HepG2 (cell line): ENCODE measurements at regions not wholly inside any gene's neighbourhood (a gene's known extent, or its start where the extent isn't known, plus 50 kb on each side); places are given as distances from the start of the nearest gene placed in this dataset.

Experiments
- ATAC-seq: fragments of 200-7000 bp; cut with Tn5 transposase; 3 replicates; pipeline ENCODE4 v1.9.1; 2020; ENCODE audit warnings: mild to moderate bottlenecking, moderate library complexity
- BruUV-seq: library from RNA; stranded (reverse); fragments of 400-500 nt; replicated peaks from 2 replicates; lab custom pipeline; 2021; lab: Mats Ljungman, UMichigan
- CTCF ChIA-PET: fragments of 300-600 bp; formaldehyde crosslinking; extraction: SDS; loops from one replicate; lab custom pipeline; 2021; ENCODE audit warnings: low total read pairs, inconsistent platforms, low intra/inter-chr PET ratio; lab: Yijun Ruan, JAX
- POLR2A ChIA-PET: fragments of 350-600 bp; sonication (Branson Sonifier 250); formaldehyde crosslinking; loops from one replicate; lab custom pipeline; 2020; ENCODE audit warnings: antibody characterized with exemption, inconsistent platforms; lab: Yijun Ruan, JAX
- DNase-seq: peaks from one replicate; pipeline ENCODE4 v3.0.0-alpha.2; 2015; ENCODE audit warnings: low spot score
- FAIRE-seq: peaks from 3 replicates; lab custom pipeline; 2011; peaks lifted over from hg19 to GRCh38; lab: Jason Lieb, UNC
- H2AFZ ChIP-seq: one replicate; pipeline ENCODE4 v1.6.1; 2011; ENCODE audit warnings: low read length, inconsistent platforms
- H3K27ac ChIP-seq: fragments of 300-600 bp; 3 replicates; pipeline ENCODE4 v1.8.0; 2011; ENCODE audit warnings: mixed run types, mild to moderate bottlenecking, mixed read lengths, low read length, inconsistent platforms; ENCODE audit not compliant: insufficient read depth; ENCODE audit errors: extremely low read length
- H3K27me3 ChIP-seq, 2 experiments: fragments of 200-600 bp in 1 of 2; 2 replicates in 1 of 2; 3 replicates in 1 of 2; pipeline versions ENCODE4 v1.6.0 to v1.8.0; 2011; ENCODE audit warnings: low read length in 2 of 2, mild to moderate bottlenecking in 2 of 2, moderate library complexity in 2 of 2, inconsistent platforms in 1 of 2; ENCODE audit not compliant: insufficient read depth in 2 of 2, control insufficient read depth in 1 of 2
- H3K36me3 ChIP-seq, 2 experiments: fragments of 200-600 bp in 1 of 2; replicated peaks in 1 of 2; 2 replicates in 1 of 2; 3 replicates in 1 of 2; pipeline versions ENCODE4 v1.5.1 to v1.8.0; 2011; ENCODE audit warnings: low read length in 2 of 2, inconsistent platforms in 1 of 2; ENCODE audit not compliant: insufficient read depth in 2 of 2, control insufficient read depth in 1 of 2
- H3K4me1 ChIP-seq: 2 replicates; pipeline ENCODE4 v1.5.1; 2012; ENCODE audit warnings: low read length, inconsistent platforms; ENCODE audit not compliant: insufficient read depth
- H3K4me2 ChIP-seq: 2 replicates; pipeline ENCODE4 v1.6.0; 2011; ENCODE audit warnings: low read depth, low read length, inconsistent platforms
- H3K4me3 ChIP-seq, 3 experiments: fragments of 200-600 bp in 1 of 3; sonication (generic), shearing (Covaris generic) in 1 of 3; replicated peaks in 1 of 3; 2 replicates each; pipeline ENCODE4 v1.5.1; 2011 to 2016; ENCODE audit warnings: low read length in 3 of 3, inconsistent platforms in 2 of 3, low read depth in 2 of 3, mild to moderate bottlenecking in 2 of 3, control low read depth in 1 of 3, mixed read lengths in 1 of 3; ENCODE audit not compliant: insufficient read depth in 1 of 3
- H3K79me2 ChIP-seq: one replicate; pipeline ENCODE4 v1.6.1; 2011; ENCODE audit warnings: low read length, inconsistent platforms; ENCODE audit not compliant: insufficient read depth
- H3K9ac ChIP-seq: 2 replicates; pipeline ENCODE4 v1.6.0; 2011; ENCODE audit warnings: mild to moderate bottlenecking, low read depth, low read length, inconsistent platforms; ENCODE audit not compliant: insufficient read depth
- H3K9me3 ChIP-seq: 2 replicates; pipeline ENCODE4 v1.5.1; 2012; ENCODE audit warnings: mild to moderate bottlenecking, low read length
- H4K20me1 ChIP-seq: 2 replicates; pipeline ENCODE4 v1.6.0; 2011; ENCODE audit warnings: inconsistent platforms, mild to moderate bottlenecking, low read length, moderate library complexity; ENCODE audit not compliant: insufficient read depth
- CHD2 ChIP-seq: IDR thresholded peaks from 2 replicates; pipeline ENCODE4 v1.6.1; 2011; ENCODE audit warnings: low read depth, low read length, improper control_type of control experiment
- HOXA3 ChIP-seq: sonication (generic); formaldehyde crosslinking; IDR thresholded peaks from 2 replicates; pipeline ENCODE4 v1.5.0; 2020; ENCODE audit warnings: missing genetic modification reagents
- NR2C2 ChIP-seq: sonication (generic); formaldehyde crosslinking; IDR thresholded peaks from 2 replicates; pipeline ENCODE4 v1.4.0; 2020; ENCODE audit warnings: missing genetic modification reagents, mild to moderate bottlenecking, moderate library complexity, borderline replicate concordance
- SAFB2 ChIP-seq: sonication (generic); formaldehyde crosslinking; IDR thresholded peaks from 2 replicates; pipeline ENCODE4 v1.5.1; 2020; ENCODE audit warnings: missing genetic modification reagents, low read depth, mild to moderate bottlenecking, borderline replicate concordance
- SNAPC2 ChIP-seq: sonication (generic); formaldehyde crosslinking; IDR thresholded peaks from 2 replicates; pipeline ENCODE4 v1.8.1; 2022; ENCODE audit warnings: mild to moderate bottlenecking, missing genetic modification reagents
- ZNF10 ChIP-seq: sonication (generic); formaldehyde crosslinking; IDR thresholded peaks from 2 replicates; pipeline ENCODE4 v1.4.0; 2020; ENCODE audit warnings: mild to moderate bottlenecking, low read depth, missing genetic modification reagents, borderline replicate concordance
- ZNF256 ChIP-seq: sonication (generic); formaldehyde crosslinking; conservative IDR thresholded peaks from 2 replicates; pipeline ENCODE4 v1.4.0; 2020; ENCODE audit warnings: missing genetic modification reagents
- ZNF337 ChIP-seq: sonication (generic); formaldehyde crosslinking; IDR thresholded peaks from 2 replicates; pipeline ENCODE4 v1.5.1; 2020; ENCODE audit warnings: missing genetic modification reagents, low read depth, mild to moderate bottlenecking, borderline replicate concordance
- ZNF430 ChIP-seq: sonication (generic); formaldehyde crosslinking; IDR thresholded peaks from 2 replicates; pipeline ENCODE4 v1.9.0; 2021; ENCODE audit warnings: mild to moderate bottlenecking, missing genetic modification reagents
- ZNF546 ChIP-seq: sonication (generic); formaldehyde crosslinking; conservative IDR thresholded peaks from 2 replicates; pipeline ENCODE4 v1.8.1; 2023; ENCODE audit warnings: mild to moderate bottlenecking, missing genetic modification reagents
- ZNF609 ChIP-seq: sonication (generic); formaldehyde crosslinking; IDR thresholded peaks from 2 replicates; pipeline ENCODE4 v1.4.0; 2020; ENCODE audit warnings: mild to moderate bottlenecking, missing genetic modification reagents, borderline replicate concordance
- ZNF616 ChIP-seq: sonication (generic); formaldehyde crosslinking; IDR thresholded peaks from 2 replicates; pipeline ENCODE4 v1.5.0; 2020; ENCODE audit warnings: low read depth, mild to moderate bottlenecking, missing genetic modification reagents
- ZNF709 ChIP-seq: sonication (generic); formaldehyde crosslinking; IDR thresholded peaks from 2 replicates; pipeline ENCODE4 v1.5.0; 2020; ENCODE audit warnings: mild to moderate bottlenecking, missing genetic modification reagents
- ZNF891 ChIP-seq: sonication (generic); formaldehyde crosslinking; IDR thresholded peaks from 2 replicates; pipeline ENCODE4 v1.5.0; 2020; ENCODE audit warnings: mild to moderate bottlenecking, missing genetic modification reagents
- WGBS: methylation state at CpG from one replicate; pipeline ENCODE4 v1.1.6; 2017; ENCODE audit warnings: low lambda C conversion rate; 5-methylcytosine and 5-hydroxymethylcytosine counted together
- in situ Hi-C: cut with HindIII; loops from 2 replicates; pipeline ENCODE4 v1.10.0; 2017; ENCODE audit warnings: low pct_unique_long_range_greater_than_20kb; ENCODE audit not compliant: extremely low pct_ligation_motif_present
- intact Hi-C: fragments of 100-400 bp; cut with micrococcal nuclease; formaldehyde crosslinking; loops from one replicate; pipeline ENCODE4 v1.10.0; 2022; ENCODE audit not compliant: unreplicated experiment
- TF ChIP-seq, protein P1 (sequence below): sonication (generic); formaldehyde crosslinking; IDR thresholded peaks from 2 replicates; pipeline ENCODE4 v1.5.0; 2020; ENCODE audit warnings: missing genetic modification reagents
- TF ChIP-seq, protein P2 (sequence below): sonication (generic); formaldehyde crosslinking; IDR thresholded peaks from 2 replicates; pipeline ENCODE4 v1.5.0; 2020; ENCODE audit warnings: mild to moderate bottlenecking, missing genetic modification reagents

- Histone ChIP-seq H3K4me3 (no peak overlapping the region), H3K36me3 (no peaks in the 10 kb centered on the region), H4K20me1 (no peaks in the 10 kb centered on the region), H3K9me3 (no peaks in the 10 kb centered on the region), H2AFZ (no peak overlapping the region), H3K27ac (no peak overlapping the region), H3K4me1 (no peaks in the 10 kb centered on the region), H3K9ac (no peak overlapping the region), H3K79me2 (no peaks in the 10 kb centered on the region), H3K4me2 (no peak overlapping the region), H3K27me3 (peaks cover 0 to 9% of the 10 kb centered on the region in 2 experiments; a peak in 2 of 5 replicates)
- ATAC-seq: no peak
- intact Hi-C loops: no loop called here
- BruUV-seq: no TSS peak
- TF ChIP-seq NR2C2 (no peak), ZNF616 (CRISPR knock-in tag) (no peak), ZNF709 (CRISPR knock-in tag) (no peak), ZNF256 (no peak), ZNF891 (CRISPR knock-in tag) (no peak), ZNF337 (no peak), SNAPC2 (no peak), ZNF430 (CRISPR knock-in tag) (no peak), ZNF609 (no peak), CHD2 (no peak), ZNF10 (CRISPR knock-in tag) (no peak), SAFB2 (no peak), ZNF546 (CRISPR knock-in tag) (no peak), HOXA3 (CRISPR knock-in tag) (no peak)
- TF ChIP-seq, protein P1, sequence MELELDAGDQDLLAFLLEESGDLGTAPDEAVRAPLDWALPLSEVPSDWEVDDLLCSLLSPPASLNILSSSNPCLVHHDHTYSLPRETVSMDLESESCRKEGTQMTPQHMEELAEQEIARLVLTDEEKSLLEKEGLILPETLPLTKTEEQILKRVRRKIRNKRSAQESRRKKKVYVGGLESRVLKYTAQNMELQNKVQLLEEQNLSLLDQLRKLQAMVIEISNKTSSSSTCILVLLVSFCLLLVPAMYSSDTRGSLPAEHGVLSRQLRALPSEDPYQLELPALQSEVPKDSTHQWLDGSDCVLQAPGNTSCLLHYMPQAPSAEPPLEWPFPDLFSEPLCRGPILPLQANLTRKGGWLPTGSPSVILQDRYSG (CRISPR knock-in tag): no peak
- TF ChIP-seq, protein P2, sequence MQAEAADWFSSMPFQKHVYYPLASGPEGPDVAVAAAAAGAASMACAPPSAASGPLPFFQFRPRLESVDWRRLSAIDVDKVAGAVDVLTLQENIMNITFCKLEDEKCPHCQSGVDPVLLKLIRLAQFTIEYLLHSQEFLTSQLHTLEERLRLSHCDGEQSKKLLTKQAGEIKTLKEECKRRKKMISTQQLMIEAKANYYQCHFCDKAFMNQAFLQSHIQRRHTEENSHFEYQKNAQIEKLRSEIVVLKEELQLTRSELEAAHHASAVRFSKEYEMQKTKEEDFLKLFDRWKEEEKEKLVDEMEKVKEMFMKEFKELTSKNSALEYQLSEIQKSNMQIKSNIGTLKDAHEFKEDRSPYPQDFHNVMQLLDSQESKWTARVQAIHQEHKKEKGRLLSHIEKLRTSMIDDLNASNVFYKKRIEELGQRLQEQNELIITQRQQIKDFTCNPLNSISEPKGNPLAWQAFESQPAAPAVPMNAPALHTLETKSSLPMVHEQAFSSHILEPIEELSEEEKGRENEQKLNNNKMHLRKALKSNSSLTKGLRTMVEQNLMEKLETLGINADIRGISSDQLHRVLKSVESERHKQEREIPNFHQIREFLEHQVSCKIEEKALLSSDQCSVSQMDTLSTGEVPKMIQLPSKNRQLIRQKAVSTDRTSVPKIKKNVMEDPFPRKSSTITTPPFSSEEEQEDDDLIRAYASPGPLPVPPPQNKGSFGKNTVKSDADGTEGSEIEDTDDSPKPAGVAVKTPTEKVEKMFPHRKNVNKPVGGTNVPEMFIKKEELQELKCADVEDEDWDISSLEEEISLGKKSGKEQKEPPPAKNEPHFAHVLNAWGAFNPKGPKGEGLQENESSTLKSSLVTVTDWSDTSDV (CRISPR knock-in tag): no peak
- FAIRE-seq: no peak
- ChIA-PET CTCF (no interaction called here), POLR2A (no interaction called here)
- DNase-seq: no peak
- WGBS: 14% methylated on average over 5 of the region's 5 CpGs
- in situ Hi-C loops: no loop called here
Measured at GRCh38 chr10:4217187-4217586, 432.2 kb upstream of the KLF6 start.
